Lung (tissue), 11 donors: ENCODE measurements at regions not wholly inside any gene's neighbourhood (a gene's known extent, or its start where the extent isn't known, plus 50 kb on each side); places are given as distances from the start of the nearest gene placed in this dataset.

Experiments used
- ATAC-seq: fragments of 200-7000 bp; cut with Tn5 transposase; one replicate; pipeline ENCODE4 v1.9.1; 2020; ENCODE audit warnings: moderate number of reproducible peaks; ENCODE audit not compliant: insufficient read depth, low FRiP score
- DNase-seq, 3 donors: peaks; one replicate each; pipeline ENCODE4 v3.0.0-alpha.2; 2013 to 2017
- H3K27ac ChIP-seq, 2 donors: one replicate each; pipeline ENCODE4 v1.5.1; 2013; ENCODE audit warnings: mild to moderate bottlenecking in 2 of 2, moderate library complexity in 2 of 2, control low read depth in 1 of 2, inconsistent platforms in 1 of 2, low read depth in 1 of 2, low read length in 1 of 2
- H3K27me3 ChIP-seq, 3 donors: one replicate each; pipeline ENCODE4 v1.5.1; 2013; ENCODE audit warnings: low read length in 2 of 3; ENCODE audit not compliant: control insufficient read depth in 3 of 3, insufficient read depth in 3 of 3
- H3K36me3 ChIP-seq, 4 donors: one replicate each; pipeline ENCODE4 v1.5.1; 2013; ENCODE audit warnings: low read length in 4 of 4, mild to moderate bottlenecking in 1 of 4, moderate library complexity in 1 of 4; ENCODE audit not compliant: control insufficient read depth in 4 of 4, insufficient read depth in 4 of 4
- H3K4me1 ChIP-seq, 5 donors: one replicate each; pipeline ENCODE4 v1.5.1; 2013; ENCODE audit warnings: low read length in 5 of 5, mild to moderate bottlenecking in 2 of 5, moderate library complexity in 1 of 5; ENCODE audit not compliant: control insufficient read depth in 5 of 5, insufficient read depth in 5 of 5
- H3K4me3 ChIP-seq: one replicate; pipeline ENCODE4 v1.5.1; 2013; ENCODE audit warnings: mild to moderate bottlenecking, control low read depth, moderate library complexity
- H3K9ac ChIP-seq, 2 donors: one replicate each; pipeline ENCODE4 v1.5.1; 2013; ENCODE audit warnings: low read length in 2 of 2, control low read depth in 1 of 2; ENCODE audit not compliant: insufficient read depth in 1 of 2
- H3K9me3 ChIP-seq, 4 donors: one replicate each; pipeline ENCODE4 v1.5.1; 2013; ENCODE audit warnings: low read length in 3 of 4, mild to moderate bottlenecking in 1 of 4, moderate library complexity in 1 of 4; ENCODE audit not compliant: control insufficient read depth in 4 of 4, insufficient read depth in 3 of 4
- CTCF ChIP-seq: IDR thresholded peaks from 2 replicates; pipeline ENCODE4 v1.5.1; 2012; ENCODE audit warnings: mild to moderate bottlenecking; ENCODE audit errors: control extremely low read depth, extremely low read depth
- WGBS, 2 donors: extraction: QIAGEN DNeasy Blood & Tissue Kit; methylation state at CpG; one replicate each; pipeline ENCODE4 v1.1.7; 2013; 5-methylcytosine and 5-hydroxymethylcytosine counted together
- donor health status: control.
- donor health status: control.
- donor health status: Bipolar disorder and iron deficiency.
- donor health status: healthy.
- donor health status: DM: yes; HTN: yes; CAD: no.

- H3K27me3 ChIP-seq: no peaks in the 10 kb centered on the region
- peaks cover 3 to 27% (median 13%) of the 10 kb centered on the region in 5 donors for H3K4me1 ChIP-seq
- no peak for DNase-seq
- no peak overlapping the region for H3K4me3 ChIP-seq
- H3K36me3 ChIP-seq: no peaks in the 10 kb centered on the region
- 94 to 96% methylated on average over 4 of the region's 4 CpGs for WGBS, 2 donors
- no peak overlapping the region for H3K9ac ChIP-seq
- no peak overlapping the region for H3K27ac ChIP-seq
- ATAC-seq: no peak
- no peaks in the 10 kb centered on the region for H3K9me3 ChIP-seq
- no peak for TF ChIP-seq CTCF
These were observed 140.1 kb downstream of the TOMM20 start for GRCh38 chr1:234988536-234988935.

- no peak for DNase-seq
- H3K9ac ChIP-seq: peak overlapping the region in 1 of 2 donors; percentile 56
These were observed 140.5 kb downstream of the TOMM20 start for GRCh38 chr1:234988155-234988517.

GRCh38 chr1:234987415-234988154 is 141.1 kb downstream of the TOMM20 start:
- H3K9me3 ChIP-seq: no peaks in the 10 kb centered on the region
- ATAC-seq: peak; percentile 44
- H3K27me3 ChIP-seq: no peaks in the 10 kb centered on the region
- no peak for TF ChIP-seq CTCF
- no peak overlapping the region for H3K4me3 ChIP-seq
- peak overlapping the region; percentile 83 to 94 for H3K27ac ChIP-seq
- peak overlapping the region in 1 of 2 donors; percentile 56 for H3K9ac ChIP-seq
- WGBS, 2 donors: 46 to 72% methylated on average over 14 of the region's 14 CpGs
- DNase-seq: peak; percentile 93 to 95 (median 93)
- H3K36me3 ChIP-seq: no peaks in the 10 kb centered on the region
- H3K4me1 ChIP-seq: peaks cover 3 to 27% (median 13%) of the 10 kb centered on the region in 5 donors

More at GRCh38 chr1:234988155-234988517, 140.5 kb downstream of the TOMM20 start:
- Histone ChIP-seq H3K27me3 (no peaks in the 10 kb centered on the region), H3K9me3 (no peaks in the 10 kb centered on the region), H3K4me3 (no peak overlapping the region), H3K27ac (peak overlapping the region; percentile 83 to 94), H3K36me3 (no peaks in the 10 kb centered on the region), H3K4me1 (peaks cover 3 to 27% (median 13%) of the 10 kb centered on the region in 5 donors)
- 68 to 72% methylated on average over 2 of the region's 2 CpGs for WGBS, 2 donors
- ATAC-seq: no peak
- TF ChIP-seq CTCF: no peak
